ENCODE measurements at regions not wholly inside any gene's neighbourhood (a gene's known extent, or its start where the extent isn't known, plus 50 kb on each side); places are given as distances from the start of the nearest gene placed in this dataset.
"Not testable (repeated sequence)": the region's sequence is repeated elsewhere in the genome, so short reads cannot be mapped to it uniquely, and the experiment has no call there.

DNA sequence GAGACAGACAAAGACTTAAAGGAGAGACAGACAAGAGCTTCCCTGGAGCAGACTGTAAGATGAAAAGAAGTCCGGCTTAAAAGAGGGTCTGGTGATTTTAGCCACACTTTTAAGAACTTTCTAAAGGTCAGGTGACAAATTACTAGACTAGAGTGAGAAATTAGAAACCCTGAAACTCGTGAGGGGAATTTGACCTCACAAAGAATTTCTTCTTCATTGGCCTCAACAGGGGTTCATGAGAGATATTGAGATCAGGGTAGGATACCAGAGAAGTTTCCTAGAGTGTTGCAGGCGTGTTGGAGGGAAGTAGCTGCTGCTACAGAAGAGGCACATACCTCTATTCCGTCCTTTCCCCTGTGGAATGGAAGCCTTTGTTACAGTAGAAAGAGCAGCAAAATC lies 884.4 kb downstream of the KCNT2 start:
- no peak for DNase-seq (ENCODE audit: low read depth)

DNA sequence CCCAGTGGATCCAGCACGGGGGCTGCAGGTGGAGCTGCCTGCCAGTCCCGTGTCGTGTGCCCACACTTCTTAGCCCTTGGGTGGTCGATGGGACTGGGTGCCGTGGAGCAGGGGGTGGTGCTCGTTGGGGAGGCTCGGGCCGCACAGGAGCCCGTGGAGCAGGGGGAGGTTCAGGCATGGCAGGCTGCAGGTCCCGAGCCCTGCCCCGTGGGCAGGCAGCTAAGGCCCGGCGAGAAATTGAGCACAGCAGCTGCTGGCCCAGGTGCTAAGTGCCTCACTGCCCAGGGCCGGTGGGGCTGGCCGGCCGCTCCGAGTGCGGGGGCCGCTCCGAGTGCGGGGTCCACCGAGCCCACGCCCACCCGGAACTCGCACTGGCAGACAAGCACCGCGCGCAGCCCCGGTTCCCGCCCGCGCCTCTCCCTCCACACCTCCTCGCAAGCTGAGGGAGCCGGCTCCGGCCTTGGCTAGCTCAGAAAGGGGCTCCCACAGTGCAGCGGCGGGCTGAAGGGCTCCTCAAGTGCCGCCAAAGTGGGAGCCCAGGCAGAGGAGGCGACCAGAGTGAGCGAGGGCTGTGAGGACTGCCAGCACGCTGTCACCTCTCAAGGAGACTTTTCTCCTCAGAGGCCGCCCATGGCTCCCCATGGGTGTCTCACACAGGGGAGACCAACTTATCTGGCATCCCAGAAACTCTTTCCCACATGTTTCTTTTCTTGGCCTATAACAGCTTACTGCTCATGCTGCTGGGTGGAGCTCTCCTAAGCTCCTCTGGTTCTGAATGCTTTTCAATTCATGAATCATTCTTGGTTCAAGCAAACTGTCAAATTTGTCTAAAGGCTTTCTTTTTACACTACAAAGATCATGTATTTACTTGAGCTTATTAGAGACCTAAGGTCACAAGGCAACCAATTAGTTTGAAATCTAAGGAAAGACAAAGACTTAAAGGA lies 885.1 kb downstream of the KCNT2 start:
- H3K27me3 ChIP-seq (ENCODE audit: control insufficient read depth, insufficient read depth, low read length); FAIRE-seq; H3K4me3 ChIP-seq (ENCODE audit: low read depth, low read length); DNase-seq (ENCODE audit: low read depth); H3K36me3 ChIP-seq (ENCODE audit: control insufficient read depth, insufficient read depth, low read length): not testable (repeated sequence)

More for the DNA sequence above, 884.4 kb downstream of the KCNT2 start:
- FAIRE-seq, result no peak
- TF ChIP-seq, protein P1, sequence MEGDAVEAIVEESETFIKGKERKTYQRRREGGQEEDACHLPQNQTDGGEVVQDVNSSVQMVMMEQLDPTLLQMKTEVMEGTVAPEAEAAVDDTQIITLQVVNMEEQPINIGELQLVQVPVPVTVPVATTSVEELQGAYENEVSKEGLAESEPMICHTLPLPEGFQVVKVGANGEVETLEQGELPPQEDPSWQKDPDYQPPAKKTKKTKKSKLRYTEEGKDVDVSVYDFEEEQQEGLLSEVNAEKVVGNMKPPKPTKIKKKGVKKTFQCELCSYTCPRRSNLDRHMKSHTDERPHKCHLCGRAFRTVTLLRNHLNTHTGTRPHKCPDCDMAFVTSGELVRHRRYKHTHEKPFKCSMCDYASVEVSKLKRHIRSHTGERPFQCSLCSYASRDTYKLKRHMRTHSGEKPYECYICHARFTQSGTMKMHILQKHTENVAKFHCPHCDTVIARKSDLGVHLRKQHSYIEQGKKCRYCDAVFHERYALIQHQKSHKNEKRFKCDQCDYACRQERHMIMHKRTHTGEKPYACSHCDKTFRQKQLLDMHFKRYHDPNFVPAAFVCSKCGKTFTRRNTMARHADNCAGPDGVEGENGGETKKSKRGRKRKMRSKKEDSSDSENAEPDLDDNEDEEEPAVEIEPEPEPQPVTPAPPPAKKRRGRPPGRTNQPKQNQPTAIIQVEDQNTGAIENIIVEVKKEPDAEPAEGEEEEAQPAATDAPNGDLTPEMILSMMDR (IDR thresholded peaks at IDR 0.05; ENCODE audit: insufficient read depth, low read length, severe bottlenecking), result no peak
- Histone ChIP-seq H3K4me3 (ENCODE audit: low read depth, low read length) (no peak overlapping the region), H3K36me3 (ENCODE audit: control insufficient read depth, insufficient read depth, low read length) (no peaks in the 10 kb centered on the region), H3K27me3 (ENCODE audit: control insufficient read depth, insufficient read depth, low read length) (no peaks in the 10 kb centered on the region)

- H3K36me3 ChIP-seq (ENCODE audit: control insufficient read depth, insufficient read depth, low read length); DNase-seq (ENCODE audit: low read depth); H3K4me3 ChIP-seq (ENCODE audit: low read depth, low read length); FAIRE-seq; H3K27me3 ChIP-seq (ENCODE audit: control insufficient read depth, insufficient read depth, low read length): not testable (repeated sequence)
Measured at GRCh38 chr1:195722146-195722545, 886.1 kb downstream of the KCNT2 start.

DNA sequence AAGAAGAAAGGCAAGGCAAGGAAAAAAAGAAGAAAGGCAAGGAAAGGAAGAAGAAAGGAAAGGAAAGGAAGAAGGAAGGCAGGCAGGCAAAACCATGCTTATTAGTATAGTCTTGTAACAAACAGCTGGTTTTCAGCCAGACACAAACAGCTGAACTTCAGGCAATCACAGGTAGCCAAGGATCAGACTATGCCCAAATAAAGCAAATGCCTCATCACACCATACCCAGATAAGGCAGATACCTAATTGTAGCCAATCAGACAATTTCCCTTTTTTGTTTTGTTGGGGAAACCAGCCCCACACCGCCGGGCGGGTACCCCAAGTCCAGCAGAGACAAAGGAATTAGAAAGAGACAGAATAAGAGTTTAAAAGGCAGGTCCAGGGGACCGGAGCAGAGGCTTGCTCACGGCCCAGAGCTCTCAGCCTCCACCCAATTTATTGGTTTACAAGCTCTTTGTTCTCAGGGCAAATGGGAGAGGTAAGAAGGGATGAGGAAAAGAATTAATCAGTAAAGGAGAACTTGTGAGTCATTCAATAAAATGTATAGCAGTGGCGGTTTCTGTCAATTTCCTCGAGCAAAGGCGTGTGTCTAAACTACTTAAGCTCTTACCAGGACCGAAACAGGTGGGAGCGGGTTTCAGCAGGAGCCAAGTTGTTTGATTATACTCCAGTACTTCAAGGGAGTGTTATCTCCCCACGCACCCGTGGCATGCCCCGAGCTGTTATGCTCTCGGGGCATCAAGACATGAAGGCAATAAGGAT lies 886.8 kb downstream of the KCNT2 start:
- no peak for DNase-seq (ENCODE audit: low read depth)
- Histone ChIP-seq H3K4me3 (ENCODE audit: low read depth, low read length) (no peak overlapping the region), H3K27me3 (ENCODE audit: control insufficient read depth, insufficient read depth, low read length) (no peaks in the 10 kb centered on the region)

DNA sequence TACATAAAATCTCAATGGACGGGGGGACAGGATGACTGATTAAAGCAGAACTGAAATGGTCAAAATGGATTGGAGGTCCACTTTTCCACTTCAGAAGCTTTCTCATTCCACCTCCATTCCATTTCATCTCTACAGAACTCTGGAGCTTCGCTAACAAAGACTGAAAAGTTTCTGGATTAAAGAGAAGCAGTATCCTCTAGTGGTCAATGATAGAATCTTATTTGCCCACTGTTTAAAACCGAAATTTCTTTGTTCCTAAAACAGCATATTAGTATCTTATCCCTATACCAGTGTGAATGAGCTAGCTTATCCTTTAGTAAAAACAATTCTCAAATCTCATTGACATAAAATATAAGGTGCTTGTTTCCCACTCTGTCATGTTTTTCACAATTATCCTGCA lies 890.6 kb downstream of the KCNT2 start:
- TF ChIP-seq, protein P1 (IDR thresholded peaks at IDR 0.05; ENCODE audit: insufficient read depth, low read length, severe bottlenecking), result peak; percentile 15
- DNase-seq (ENCODE audit: low read depth), result peak; percentile 9
- Histone ChIP-seq H3K4me3 (ENCODE audit: low read depth, low read length) (no peak overlapping the region), H3K36me3 (ENCODE audit: control insufficient read depth, insufficient read depth, low read length) (no peaks in the 10 kb centered on the region), H3K27me3 (ENCODE audit: control insufficient read depth, insufficient read depth, low read length) (no peaks in the 10 kb centered on the region)
- no peak for FAIRE-seq

More for the DNA sequence above, 886.8 kb downstream of the KCNT2 start:
- TF ChIP-seq, protein P1 (IDR thresholded peaks at IDR 0.05; ENCODE audit: insufficient read depth, low read length, severe bottlenecking), result no peak
- H3K36me3 ChIP-seq (ENCODE audit: control insufficient read depth, insufficient read depth, low read length), result no peaks in the 10 kb centered on the region
- FAIRE-seq, result no peak

- FAIRE-seq (no peak), DNase-seq (ENCODE audit: low read depth) (no peak)
- TF ChIP-seq, protein P1 (IDR thresholded peaks at IDR 0.05; ENCODE audit: insufficient read depth, low read length, severe bottlenecking), result no peak
- no peak overlapping the region for H3K4me3 ChIP-seq (ENCODE audit: low read depth, low read length)
- no peaks in the 10 kb centered on the region for H3K27me3 ChIP-seq (ENCODE audit: control insufficient read depth, insufficient read depth, low read length)
- H3K36me3 ChIP-seq (ENCODE audit: control insufficient read depth, insufficient read depth, low read length), result no peaks in the 10 kb centered on the region
Measured at GRCh38 chr1:195715652-195716051, 892.6 kb downstream of the KCNT2 start.

Data from bronchial epithelial cell (primary cell).